Mesenchymal stem cell (in vitro differentiated cells and primary cell): ENCODE measurements at regions not wholly inside any gene's neighbourhood (a gene's known extent, or its start where the extent isn't known, plus 50 kb on each side); places are given as distances from the start of the nearest gene placed in this dataset.

Source experiments
- DNase-seq: peaks from one replicate; pipeline ENCODE4 v3.0.0-alpha.2; 2013
- H2AFZ ChIP-seq: one replicate; pipeline ENCODE4 v1.6.1; 2013; ENCODE audit warnings: low read depth, mild to moderate bottlenecking, control low read depth, inconsistent platforms, low read length, moderate library complexity
- H2AK5ac ChIP-seq: 2 replicates; pipeline ENCODE4 v1.6.1; 2013; ENCODE audit warnings: low read length, moderate library complexity, mild to moderate bottlenecking, inconsistent platforms; ENCODE audit not compliant: severe bottlenecking
- H2BK120ac ChIP-seq: one replicate; pipeline ENCODE4 v1.6.1; 2013; ENCODE audit warnings: low read depth, mild to moderate bottlenecking, inconsistent platforms, low read length, moderate library complexity
- H2BK12ac ChIP-seq, 2 experiments: one replicate each; pipeline ENCODE4 v1.6.1; 2013; ENCODE audit warnings: inconsistent platforms in 2 of 2, low read length in 2 of 2, mild to moderate bottlenecking in 2 of 2, moderate library complexity in 2 of 2, control low read depth in 1 of 2
- H2BK15ac ChIP-seq: one replicate; pipeline ENCODE4 v1.6.1; 2013; ENCODE audit warnings: mild to moderate bottlenecking, low read depth, inconsistent platforms; ENCODE audit not compliant: poor library complexity, severe bottlenecking
- H2BK5ac ChIP-seq: 2 replicates; pipeline ENCODE4 v1.6.1; 2013; ENCODE audit warnings: low read depth, mild to moderate bottlenecking, low read length, control low read depth, inconsistent platforms; ENCODE audit not compliant: poor library complexity, severe bottlenecking
- H3K14ac ChIP-seq, 2 experiments: one replicate each; pipeline ENCODE4 v1.6.1; 2013; ENCODE audit warnings: inconsistent platforms in 2 of 2, low read length in 2 of 2, control low read depth in 1 of 2, mild to moderate bottlenecking in 1 of 2, moderate library complexity in 1 of 2
- H3K18ac ChIP-seq, 2 experiments: one replicate each; pipeline ENCODE4 v1.6.1; 2013; ENCODE audit warnings: inconsistent platforms in 2 of 2, low read length in 2 of 2, control low read depth in 1 of 2, low read depth in 1 of 2, mild to moderate bottlenecking in 1 of 2
- H3K23ac ChIP-seq, 2 experiments: one replicate each; pipeline ENCODE4 v1.6.1; 2013; ENCODE audit warnings: inconsistent platforms in 2 of 2, low read length in 2 of 2, mild to moderate bottlenecking in 2 of 2, moderate library complexity in 2 of 2, control low read depth in 1 of 2
- H3K27ac ChIP-seq: 2 replicates; pipeline ENCODE4 v1.5.1; 2013; ENCODE audit warnings: mild to moderate bottlenecking, moderate library complexity, low read length, control low read depth, inconsistent platforms; ENCODE audit not compliant: poor library complexity, severe bottlenecking
- H3K27me3 ChIP-seq, 2 experiments: 2 replicates each; pipeline versions ENCODE4 v1.6.1 to v1.7.0; 2013; ENCODE audit warnings: low read length in 2 of 2, mild to moderate bottlenecking in 2 of 2, moderate library complexity in 2 of 2, control low read depth in 1 of 2, inconsistent platforms in 1 of 2; ENCODE audit not compliant: control insufficient read depth in 1 of 2, insufficient read depth in 1 of 2
- H3K36me3 ChIP-seq, 2 experiments: 2 replicates each; pipeline versions ENCODE4 v1.6.1 to v1.7.0; 2013; ENCODE audit warnings: low read length in 2 of 2, control low read depth in 1 of 2, inconsistent platforms in 1 of 2, low read depth in 1 of 2, mild to moderate bottlenecking in 1 of 2; ENCODE audit not compliant: insufficient read depth in 2 of 2, control insufficient read depth in 1 of 2
- H3K4ac ChIP-seq, 2 experiments: one replicate each; pipeline ENCODE4 v1.6.1; 2013; ENCODE audit warnings: inconsistent platforms in 2 of 2, low read length in 2 of 2, mild to moderate bottlenecking in 2 of 2, moderate library complexity in 2 of 2, control low read depth in 1 of 2, low read depth in 1 of 2
- H3K4me1 ChIP-seq: 2 replicates; pipeline ENCODE4 v1.6.1; 2013; ENCODE audit warnings: low read depth, low read length, control low read depth; ENCODE audit not compliant: control insufficient read depth, insufficient read depth
- H3K4me2 ChIP-seq: 2 replicates; pipeline ENCODE4 v1.6.1; 2013; ENCODE audit warnings: low read length, mild to moderate bottlenecking, inconsistent platforms; ENCODE audit not compliant: poor library complexity, severe bottlenecking
- H3K4me3 ChIP-seq, 2 experiments: 2 replicates each; pipeline versions ENCODE4 v1.5.1 to v1.7.0; 2013; ENCODE audit warnings: low read length in 2 of 2, mild to moderate bottlenecking in 2 of 2, control low read depth in 1 of 2, low read depth in 1 of 2; ENCODE audit not compliant: insufficient read depth in 1 of 2
- H3K79me1 ChIP-seq: replicated peaks from 2 replicates; pipeline ENCODE4 v1.6.1; 2013; ENCODE audit warnings: mild to moderate bottlenecking, control low read depth, low read length, inconsistent platforms; ENCODE audit not compliant: poor library complexity, severe bottlenecking
- H3K9ac ChIP-seq: 2 replicates; pipeline ENCODE4 v1.7.0; 2013; ENCODE audit warnings: mild to moderate bottlenecking, low read length, moderate library complexity
- H3K9me3 ChIP-seq: 2 replicates; pipeline ENCODE4 v1.7.0; 2013; ENCODE audit warnings: mild to moderate bottlenecking, low read length; ENCODE audit not compliant: control insufficient read depth
- H4K8ac ChIP-seq: one replicate; pipeline ENCODE4 v1.6.1; 2013; ENCODE audit warnings: inconsistent platforms, mild to moderate bottlenecking, low read length, moderate library complexity
- H4K91ac ChIP-seq: one replicate; pipeline ENCODE4 v1.6.1; 2013; ENCODE audit warnings: mild to moderate bottlenecking, low read length, inconsistent platforms
- WGBS: methylation state at CpG from one replicate; pipeline ENCODE4 v1.1.7; 2013; ENCODE audit warnings: mixed read lengths; 5-methylcytosine and 5-hydroxymethylcytosine counted together

DNA sequence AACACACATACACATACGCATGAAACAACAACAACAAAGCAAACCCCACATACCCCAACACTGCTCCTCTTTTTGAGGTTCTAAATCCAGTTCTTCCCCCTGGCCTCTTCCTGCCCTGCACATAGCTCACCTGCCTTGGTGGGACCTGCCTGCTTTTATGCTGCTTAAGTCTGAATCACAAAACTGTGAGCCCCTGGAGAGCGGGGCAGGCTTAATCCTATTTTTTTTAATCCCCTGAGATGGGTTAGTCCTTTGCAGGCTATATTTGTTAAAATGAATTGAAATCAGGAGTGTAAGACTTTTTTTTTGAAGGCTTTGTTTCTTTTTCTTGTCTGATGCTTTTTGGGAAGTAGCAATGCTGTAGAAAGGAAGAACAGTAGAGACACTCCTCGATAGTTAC lies 84.6 kb upstream of the MAX start:
- no peak overlapping the region for H2AFZ ChIP-seq
- no peak overlapping the region for H3K14ac ChIP-seq
- H3K36me3 ChIP-seq = no peaks in the 10 kb centered on the region
- over 99% methylated on average over 3 of the region's 3 CpGs for WGBS
- no peak overlapping the region for H2BK15ac ChIP-seq
- H3K79me1 ChIP-seq = no peaks in the 10 kb centered on the region
- no peak overlapping the region for H3K18ac ChIP-seq
- H2BK12ac ChIP-seq = no peak overlapping the region
- no peak overlapping the region for H3K9ac ChIP-seq
- H2BK5ac ChIP-seq = no peak overlapping the region
- no peak overlapping the region for H3K23ac ChIP-seq
- no peaks in the 10 kb centered on the region for H3K27me3 ChIP-seq
- H2BK120ac ChIP-seq = no peak overlapping the region
- no peak for DNase-seq
- H4K91ac ChIP-seq = no peak overlapping the region
- no peak overlapping the region for H3K4me3 ChIP-seq
- peaks cover 8% of the 10 kb centered on the region for H3K4me1 ChIP-seq
- no peak overlapping the region for H2AK5ac ChIP-seq
- no peak overlapping the region for H3K4me2 ChIP-seq
- no peak overlapping the region for H4K8ac ChIP-seq
- H3K9me3 ChIP-seq = peaks cover 8% of the 10 kb centered on the region
- no peak overlapping the region for H3K4ac ChIP-seq
- H3K27ac ChIP-seq = no peak overlapping the region

DNA sequence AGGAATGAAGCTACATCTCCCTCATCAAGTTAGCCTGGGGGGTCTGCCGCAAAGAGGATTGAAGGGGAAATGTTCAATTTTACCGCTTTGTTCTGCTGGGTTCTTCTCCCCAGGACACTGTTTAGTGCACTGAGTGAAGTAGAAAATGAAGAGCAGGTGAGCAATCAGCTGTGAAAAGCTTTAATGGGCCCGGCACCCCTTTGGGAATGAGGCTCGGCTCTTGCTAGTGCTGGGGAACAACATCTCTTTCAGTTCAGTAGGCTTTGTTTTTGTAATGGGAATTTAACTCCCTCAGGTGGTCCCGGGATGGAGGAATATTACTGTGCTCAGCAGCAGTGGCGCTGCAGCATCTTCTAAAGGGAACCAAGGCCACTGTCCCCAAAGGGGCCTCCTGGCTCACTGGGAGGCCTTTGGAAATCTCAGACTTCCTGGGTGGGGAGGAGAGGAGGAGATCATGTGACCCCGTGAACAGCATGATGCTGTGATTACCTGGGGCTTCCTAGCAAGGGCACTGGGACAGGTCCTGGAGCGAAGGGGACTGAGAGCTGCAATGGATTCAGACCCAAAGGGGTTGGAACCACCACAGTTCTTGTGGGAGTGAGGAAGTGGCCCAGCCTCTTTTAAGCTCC lies 85.2 kb upstream of the MAX start:
- peaks cover 2% of the 10 kb centered on the region for H3K9me3 ChIP-seq
- no peak overlapping the region for H2BK15ac ChIP-seq
- no peaks in the 10 kb centered on the region for H3K27me3 ChIP-seq
- no peak overlapping the region for H3K23ac ChIP-seq
- DNase-seq = no peak
- H2AK5ac ChIP-seq = no peak overlapping the region
- no peak overlapping the region for H3K4me2 ChIP-seq
- H3K14ac ChIP-seq = no peak overlapping the region
- H2BK120ac ChIP-seq = no peak overlapping the region
- no peak overlapping the region for H3K4ac ChIP-seq
- peaks cover 8% of the 10 kb centered on the region for H3K4me1 ChIP-seq
- no peak overlapping the region for H4K91ac ChIP-seq
- no peak overlapping the region for H3K9ac ChIP-seq
- no peaks in the 10 kb centered on the region for H3K36me3 ChIP-seq
- H3K27ac ChIP-seq = no peak overlapping the region
- no peaks in the 10 kb centered on the region for H3K79me1 ChIP-seq
- no peak overlapping the region for H2BK12ac ChIP-seq
- 76% methylated on average over 8 of the region's 8 CpGs for WGBS
- no peak overlapping the region for H4K8ac ChIP-seq
- no peak overlapping the region for H3K4me3 ChIP-seq
- no peak overlapping the region for H2AFZ ChIP-seq
- H2BK5ac ChIP-seq = no peak overlapping the region
- no peak overlapping the region for H3K18ac ChIP-seq

- no peak overlapping the region for H4K8ac ChIP-seq
- no peak overlapping the region for H3K4ac ChIP-seq
- no peak overlapping the region for H4K91ac ChIP-seq
- H3K23ac ChIP-seq = no peak overlapping the region
- H2BK5ac ChIP-seq = no peak overlapping the region
- H3K9me3 ChIP-seq = no peaks in the 10 kb centered on the region
- H2AK5ac ChIP-seq = no peak overlapping the region
- H3K27ac ChIP-seq = no peak overlapping the region
- peaks cover 3% of the 10 kb centered on the region for H3K4me1 ChIP-seq
- no peak overlapping the region for H3K4me2 ChIP-seq
- no peak overlapping the region for H3K18ac ChIP-seq
- H3K14ac ChIP-seq = no peak overlapping the region
- H2BK12ac ChIP-seq = no peak overlapping the region
- H2BK15ac ChIP-seq = no peak overlapping the region
- H3K27me3 ChIP-seq = no peaks in the 10 kb centered on the region
- no peak overlapping the region for H3K9ac ChIP-seq
- no peaks in the 10 kb centered on the region for H3K36me3 ChIP-seq
- H3K79me1 ChIP-seq = no peaks in the 10 kb centered on the region
- H2BK120ac ChIP-seq = no peak overlapping the region
- no peak overlapping the region for H2AFZ ChIP-seq
- 96% methylated on average over 3 of the region's 4 CpGs for WGBS
- no peak overlapping the region for H3K4me3 ChIP-seq
- no peak for DNase-seq
Observed at GRCh38 chr14:65190312-65190711, 88.0 kb upstream of the MAX start.

DNA sequence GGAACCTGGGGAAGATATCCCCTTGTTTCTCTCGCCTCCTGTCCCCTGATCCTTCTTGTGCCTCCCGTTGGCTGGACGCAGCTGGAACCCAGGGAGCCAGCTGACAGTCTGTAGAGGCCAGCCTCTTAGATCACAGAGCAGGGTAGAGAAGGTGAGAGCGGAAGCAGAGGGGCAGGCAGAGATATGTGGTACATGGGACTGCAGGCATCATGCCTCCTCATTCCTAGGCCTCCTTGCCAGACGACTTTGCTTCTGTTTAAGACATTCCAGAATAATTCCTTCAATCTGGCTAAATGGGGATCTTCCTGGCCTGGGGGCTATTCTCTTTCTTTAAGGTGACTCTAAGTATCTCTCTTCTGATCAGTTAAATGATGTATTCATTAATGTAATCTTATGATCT lies 89.4 kb upstream of the MAX start:
- Histone ChIP-seq H4K8ac (no peak overlapping the region), H4K91ac (no peak overlapping the region), H3K4ac (no peak overlapping the region), H3K27me3 (no peaks in the 10 kb centered on the region), H3K27ac (no peak overlapping the region), H2BK12ac (no peak overlapping the region), H3K23ac (no peak overlapping the region), H3K79me1 (no peaks in the 10 kb centered on the region), H2BK5ac (no peak overlapping the region), H3K9ac (no peak overlapping the region), H2AFZ (no peak overlapping the region), H3K18ac (no peak overlapping the region), H3K9me3 (no peaks in the 10 kb centered on the region), H3K4me2 (no peak overlapping the region), H2AK5ac (no peak overlapping the region), H3K14ac (no peak overlapping the region), H3K36me3 (no peaks in the 10 kb centered on the region), H2BK15ac (no peak overlapping the region), H2BK120ac (no peak overlapping the region), H3K4me3 (no peak overlapping the region), H3K4me1 (peaks cover 3% of the 10 kb centered on the region)
- DNase-seq = no peak
- 94% methylated on average over 4 of the region's 5 CpGs for WGBS
